NCI-H146 treated with DMSO at 0.1 percent for 48 hours (cell line): ENCODE measurements at regions not wholly inside any gene's neighbourhood (a gene's known extent, or its start where the extent isn't known, plus 50 kb on each side); places are given as distances from the start of the nearest gene placed in this dataset.

Experiments
- DNase-seq: peaks from one replicate; lab custom pipeline; 2025; ENCODE audit not compliant: unreplicated experiment; lab: John Stamatoyannopoulos, UW

DNA sequence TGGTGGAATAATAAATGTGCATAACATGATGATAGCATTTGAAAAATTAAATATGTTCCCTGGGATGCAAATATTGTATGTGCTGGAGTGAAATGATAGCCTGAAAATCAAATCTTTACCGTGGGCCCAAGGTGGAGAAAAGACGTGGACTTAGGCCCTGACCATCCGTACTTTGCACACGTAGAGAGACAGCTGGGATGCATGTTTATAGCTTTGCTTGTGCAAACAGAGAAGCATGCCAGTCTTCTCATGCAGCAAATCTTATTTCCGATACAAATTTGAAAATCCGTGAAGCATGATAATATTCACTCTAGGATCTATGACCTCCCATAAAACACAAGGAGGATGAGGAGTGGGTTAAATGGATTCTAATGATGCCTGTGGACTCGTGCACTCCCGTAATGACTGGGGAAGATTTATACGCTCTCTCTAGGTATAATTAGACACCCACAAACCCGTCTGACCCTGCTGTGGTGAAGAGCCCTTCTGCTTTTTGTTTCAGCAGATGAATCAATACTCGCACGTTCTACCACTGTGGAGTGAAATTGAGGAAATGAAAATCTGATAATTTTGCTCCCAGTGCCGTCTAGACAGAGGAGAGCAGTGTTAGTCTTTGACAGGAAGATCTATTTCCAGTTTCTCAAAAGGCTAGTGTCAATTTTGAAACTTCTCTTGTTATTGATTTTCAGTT, 810.3 kb upstream of the SALL3 start:
- peak; percentile 24 for DNase-seq

DNA sequence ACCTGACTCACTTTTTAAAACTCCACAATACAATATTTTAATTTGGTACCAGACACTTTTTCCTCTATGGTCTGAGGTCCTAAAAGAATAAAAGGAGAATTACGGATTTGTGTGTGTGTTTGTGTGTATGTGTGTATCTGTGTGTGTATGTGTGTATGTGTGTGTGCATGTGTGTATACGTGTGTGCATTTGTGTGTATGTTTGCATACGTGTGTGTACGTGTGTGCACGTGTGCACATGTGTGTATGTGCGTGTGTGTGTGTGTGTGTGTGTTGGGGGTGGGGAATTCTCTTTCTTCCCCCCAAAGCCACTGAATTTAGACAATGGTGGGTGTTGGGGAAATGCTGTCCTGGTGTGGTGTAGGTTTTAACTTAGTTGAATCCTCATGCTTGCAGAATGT, 807.7 kb upstream of the SALL3 start:
- no peak for DNase-seq

DNA sequence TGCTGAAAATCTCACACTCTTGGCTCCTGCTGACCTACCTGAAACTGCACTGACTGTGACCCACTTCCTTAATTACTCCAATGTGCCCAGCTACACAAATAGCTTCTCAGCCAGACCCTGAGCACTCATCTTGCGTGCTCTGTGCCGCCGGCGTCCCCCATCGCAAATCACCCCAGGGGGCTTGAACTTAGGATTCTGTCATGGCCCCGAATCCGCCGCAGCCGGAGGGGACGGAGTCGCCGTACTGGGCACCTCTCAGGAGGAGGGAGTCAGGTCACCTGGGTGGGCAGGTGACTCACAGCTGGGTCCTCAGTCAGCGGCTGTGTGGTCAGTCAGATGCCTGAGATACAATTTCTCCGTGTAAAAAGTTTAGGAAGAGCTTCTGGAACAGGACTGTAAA, 804.9 kb upstream of the SALL3 start:
- DNase-seq = no peak

DNA sequence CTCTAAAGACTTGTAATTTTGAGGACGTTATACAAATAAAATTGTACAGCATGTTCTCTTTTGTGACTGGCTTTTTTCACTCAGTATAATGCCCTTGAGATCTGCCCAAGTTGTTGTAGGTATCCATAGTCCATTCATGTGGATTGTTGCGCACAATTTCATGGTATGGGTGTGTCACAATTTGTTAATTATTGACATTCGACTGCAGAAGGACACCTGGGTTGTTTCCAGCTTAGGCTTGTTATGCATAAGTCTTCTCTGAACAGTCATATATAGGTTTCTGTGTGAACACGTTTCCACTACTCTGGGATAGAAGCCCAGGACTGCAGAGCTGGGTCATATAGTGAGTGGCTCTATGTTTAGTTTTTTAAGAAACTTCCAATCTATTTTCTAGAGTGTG, 800.8 kb upstream of the SALL3 start:
- DNase-seq = no peak

DNA sequence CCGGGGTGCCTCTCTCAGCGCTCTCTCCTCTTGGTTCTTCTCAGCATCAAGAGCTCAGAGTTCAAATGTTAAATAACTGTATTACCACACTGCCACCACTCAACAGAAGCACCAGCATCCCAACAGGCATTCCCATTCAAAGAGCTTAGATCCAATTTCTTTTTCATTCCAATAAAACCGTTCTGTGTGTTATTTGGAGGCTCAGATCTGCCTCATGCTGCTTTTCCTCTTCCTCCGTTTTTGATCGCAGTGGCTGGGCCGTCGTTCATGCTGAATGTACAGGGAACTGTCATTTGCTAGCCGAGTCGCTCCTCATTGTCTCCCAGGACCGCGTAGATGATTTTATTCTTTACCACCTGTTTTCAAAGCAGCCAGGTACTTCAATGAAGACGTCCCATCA, 798.9 kb upstream of the SALL3 start:
- DNase-seq = no peak

DNA sequence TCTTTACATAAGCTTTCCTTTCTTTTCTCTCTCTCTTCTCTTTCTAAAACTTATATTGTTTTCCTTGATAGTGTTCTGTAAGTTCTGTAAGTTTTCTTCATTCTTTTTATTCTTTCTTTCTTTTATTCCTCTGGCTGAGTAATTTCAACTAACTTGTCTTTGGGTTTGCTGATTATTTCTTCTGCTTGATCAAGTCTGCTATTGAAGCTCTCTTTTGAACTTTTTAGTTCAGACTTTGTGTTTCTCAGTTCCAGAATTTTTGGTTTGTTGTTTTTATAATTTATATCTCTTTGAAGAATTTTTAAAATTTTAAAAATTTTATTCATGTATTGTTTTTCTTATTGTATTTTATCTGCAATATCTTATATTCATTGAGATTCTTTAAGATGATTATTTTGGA, 795.8 kb upstream of the SALL3 start:
- no peak for DNase-seq

DNA sequence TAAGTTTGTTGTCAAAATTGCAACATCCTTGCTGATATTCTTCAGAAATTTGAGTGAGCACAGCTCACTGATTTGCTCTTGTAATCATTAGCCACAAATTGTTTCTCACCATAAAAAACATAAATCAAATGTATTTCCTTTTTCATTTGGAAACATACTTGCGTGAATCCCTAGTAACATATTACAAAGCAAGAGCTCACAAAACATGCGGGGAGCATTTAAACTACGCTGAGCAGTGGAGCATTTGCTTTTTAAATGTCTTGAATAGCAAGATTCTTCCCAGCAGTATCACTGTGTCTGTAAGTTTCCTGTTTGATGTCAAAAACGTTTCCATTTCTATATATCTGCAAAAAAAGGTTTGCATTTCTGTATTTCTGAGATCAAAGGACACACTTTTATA, 788.3 kb upstream of the SALL3 start:
- no peak for DNase-seq

DNA sequence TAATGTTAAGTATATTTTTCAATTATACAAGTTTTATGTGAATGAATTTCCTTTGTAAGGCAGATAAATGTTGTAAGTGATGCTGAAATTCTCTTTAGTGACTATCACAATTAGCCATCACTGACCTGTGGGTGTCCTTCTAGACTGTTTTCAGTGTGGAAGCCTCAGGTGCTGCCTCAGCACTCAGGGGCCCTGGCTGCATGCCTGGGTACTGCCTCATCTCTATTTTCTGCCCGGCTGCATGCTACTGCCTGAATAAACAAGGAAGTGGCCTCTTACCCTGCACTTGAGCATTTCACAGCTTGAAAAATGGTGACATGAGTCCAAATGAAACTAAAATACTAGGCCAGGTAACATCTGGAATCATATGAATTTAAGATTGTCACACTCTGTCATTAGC, 787.6 kb upstream of the SALL3 start:
- peak; percentile 15 for DNase-seq

DNA sequence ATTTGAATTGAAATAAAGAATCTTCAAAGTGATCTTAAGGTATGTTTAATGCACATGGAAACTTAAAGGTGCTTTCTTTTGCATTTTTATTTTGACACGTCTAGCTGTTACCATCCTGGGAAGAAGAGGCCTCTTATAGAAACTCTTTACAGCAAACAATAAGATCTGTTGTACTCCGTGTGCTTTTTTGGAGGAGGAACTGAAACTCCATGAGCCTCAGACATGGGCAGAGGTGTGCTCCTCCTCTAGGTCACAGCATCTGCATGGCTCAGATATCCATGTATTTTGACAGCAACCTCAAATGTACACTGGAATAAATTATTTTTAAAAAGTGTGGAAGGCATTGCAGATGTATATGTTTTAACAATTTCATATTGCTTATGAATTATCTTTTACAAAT, 783.3 kb upstream of the SALL3 start:
- no peak for DNase-seq

DNA sequence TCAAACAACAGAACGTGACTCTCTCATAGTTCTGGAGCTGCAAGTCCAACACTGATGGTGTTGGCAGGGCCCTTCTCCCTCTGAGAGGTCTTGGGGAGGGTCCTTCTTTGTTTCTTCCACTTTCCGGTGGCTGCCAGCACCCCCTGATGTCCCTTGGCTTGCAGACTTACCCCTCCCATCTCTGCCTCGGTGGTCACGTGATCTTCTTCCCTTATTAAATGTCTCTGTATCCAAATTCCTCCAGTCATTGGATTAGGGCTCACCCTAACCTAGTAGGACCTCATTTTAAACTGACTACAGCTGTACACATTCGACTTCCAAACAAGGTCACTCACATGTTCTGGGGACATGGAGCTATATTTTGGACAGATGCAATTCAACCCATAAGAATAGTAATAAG, 780.6 kb upstream of the SALL3 start:
- DNase-seq = no peak

DNA sequence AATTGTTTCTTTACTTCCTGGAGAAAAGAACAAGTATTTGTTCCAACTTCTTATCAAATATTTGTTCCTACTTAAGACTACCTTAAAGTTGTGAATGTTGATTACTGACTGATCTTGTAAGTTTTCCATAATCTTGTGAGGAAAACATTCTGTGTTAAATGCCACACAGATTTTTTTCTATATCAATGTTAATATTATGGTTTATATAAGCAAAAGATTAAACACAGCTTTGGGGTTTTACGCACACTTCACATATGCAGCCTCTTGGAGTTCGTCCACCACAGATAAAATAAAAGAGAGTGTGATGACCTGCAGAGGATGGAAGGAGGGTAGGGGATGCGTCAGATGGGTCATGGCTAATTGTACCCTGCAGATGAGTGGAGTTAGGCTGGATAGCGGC, 780.0 kb upstream of the SALL3 start:
- DNase-seq = no peak

DNA sequence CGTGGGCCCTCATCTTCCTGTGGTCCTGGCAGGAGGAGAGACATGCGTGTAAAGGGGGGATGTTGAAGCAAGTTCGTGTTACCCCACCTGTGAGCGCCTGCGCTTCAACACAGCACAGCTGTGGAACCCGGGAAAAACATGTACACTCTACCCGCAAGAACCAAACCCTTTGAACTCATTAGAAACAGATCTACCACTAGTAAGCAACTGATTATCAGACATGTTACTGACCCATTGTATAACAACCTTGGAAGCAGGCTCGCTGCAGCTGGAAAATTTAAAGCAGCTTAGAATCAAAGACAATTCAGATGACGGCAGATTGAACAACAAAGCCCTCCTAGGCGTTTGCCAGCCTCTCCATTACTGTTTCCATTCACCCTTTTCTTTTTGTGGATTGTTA, 771.7 kb upstream of the SALL3 start:
- DNase-seq = no peak

DNA sequence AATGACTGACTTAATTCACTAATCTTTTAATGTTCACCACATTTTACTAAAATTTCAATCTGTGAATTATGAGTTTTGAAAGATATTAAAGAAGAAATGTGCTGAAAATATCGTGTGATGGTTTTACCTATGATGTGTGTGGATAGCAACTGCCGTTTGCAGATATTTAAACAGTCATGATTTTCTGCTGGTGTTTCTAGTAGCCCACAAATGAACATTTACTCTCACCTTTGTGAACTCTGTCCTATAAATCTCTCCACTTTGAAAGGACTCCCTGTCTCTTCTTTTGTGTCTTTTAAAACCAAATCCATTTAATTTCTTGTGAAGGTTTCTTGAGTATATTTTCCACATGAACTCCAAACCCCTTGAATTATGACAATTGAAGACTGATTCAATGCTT, 771.2 kb upstream of the SALL3 start:
- no peak for DNase-seq

DNA sequence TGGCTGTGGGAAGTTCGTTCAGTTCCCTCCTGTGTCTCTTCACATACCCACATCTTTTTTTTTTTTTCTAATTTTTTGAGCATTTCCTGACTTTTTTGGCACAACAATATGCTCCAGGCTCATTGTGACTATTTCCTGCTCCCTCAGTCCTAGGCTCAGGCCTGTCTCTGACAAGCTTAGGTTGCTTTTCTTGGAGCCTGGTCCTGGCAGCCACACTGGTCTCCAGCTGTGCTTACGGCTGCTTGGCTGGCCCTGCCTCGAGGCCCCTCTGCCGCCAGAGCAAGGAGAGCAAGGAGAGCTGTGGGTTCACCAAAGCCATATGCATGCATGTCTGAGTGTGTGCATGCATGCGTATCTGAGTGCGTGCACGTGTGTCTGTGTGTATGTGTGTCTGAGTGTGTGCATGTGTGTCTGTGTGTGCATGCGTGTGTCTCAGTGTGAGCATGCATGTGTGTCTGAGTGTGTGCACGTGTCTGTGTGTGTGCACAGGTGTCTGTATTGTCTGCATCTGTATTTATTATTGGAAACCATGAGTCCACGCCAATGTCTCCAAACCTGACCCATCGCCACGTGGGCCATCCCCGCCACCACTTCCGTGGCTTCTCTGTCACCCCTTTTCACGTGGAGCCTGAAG, 766.1 kb upstream of the SALL3 start:
- DNase-seq = no peak

DNA sequence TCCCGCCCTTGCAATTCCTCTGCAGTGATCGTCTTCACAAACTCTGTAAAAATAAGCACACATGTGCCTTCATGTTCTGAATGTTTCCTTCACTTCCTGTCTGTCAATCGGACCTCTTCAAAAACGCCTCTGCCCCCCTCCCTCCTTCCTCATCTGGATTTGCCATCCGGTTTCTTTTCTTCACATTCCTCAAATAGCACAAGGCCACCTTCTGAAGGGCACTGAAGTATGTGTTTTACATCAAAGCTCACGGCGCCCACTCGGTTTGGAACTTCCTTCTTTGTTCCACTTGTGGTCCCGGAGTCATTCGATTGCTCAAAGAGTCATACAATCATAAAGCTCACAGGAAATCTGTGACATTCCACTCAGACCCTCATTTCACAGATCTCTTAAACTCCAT, 758.1 kb upstream of the SALL3 start:
- DNase-seq = no peak

DNA sequence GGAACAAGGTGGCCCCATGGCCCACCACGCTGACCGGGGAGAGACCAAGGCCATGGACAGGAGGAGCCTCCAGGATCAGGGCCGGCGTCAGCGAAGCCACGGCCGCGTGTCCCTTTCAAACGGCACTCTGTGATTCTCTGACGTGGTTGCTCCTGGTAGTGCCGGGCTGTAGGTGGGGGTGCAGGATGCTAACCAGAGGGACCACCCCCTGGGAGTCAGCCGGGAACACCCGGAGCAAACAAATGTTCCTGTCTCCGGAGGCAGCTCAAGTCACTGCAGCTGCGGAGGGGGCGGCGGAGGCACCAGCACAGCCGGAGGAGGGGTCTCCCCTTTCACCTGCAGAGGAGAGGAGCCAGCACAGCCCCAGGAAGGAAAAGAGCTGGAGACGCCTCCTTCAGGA, 750.6 kb upstream of the SALL3 start:
- DNase-seq = no peak

DNA sequence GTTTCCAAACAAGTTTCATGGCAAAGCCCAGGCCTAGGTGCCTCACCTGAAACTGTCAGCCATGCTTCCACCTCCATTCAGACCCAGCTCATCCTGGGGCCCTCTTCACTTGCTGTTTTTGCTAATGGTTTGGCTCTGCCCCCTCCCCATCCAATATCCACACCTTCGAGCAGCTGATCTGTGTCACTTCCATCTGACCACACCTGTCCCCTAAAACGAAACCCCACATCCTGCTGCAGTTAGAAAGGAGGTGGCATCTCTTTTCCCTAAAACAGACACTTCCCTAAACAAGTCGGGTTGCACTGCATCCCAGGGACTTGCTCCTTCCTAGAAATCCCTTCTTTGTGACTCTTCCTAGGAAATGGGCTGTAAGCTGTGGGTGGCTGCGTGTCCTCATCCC, 748.7 kb upstream of the SALL3 start:
- DNase-seq = no peak

DNA sequence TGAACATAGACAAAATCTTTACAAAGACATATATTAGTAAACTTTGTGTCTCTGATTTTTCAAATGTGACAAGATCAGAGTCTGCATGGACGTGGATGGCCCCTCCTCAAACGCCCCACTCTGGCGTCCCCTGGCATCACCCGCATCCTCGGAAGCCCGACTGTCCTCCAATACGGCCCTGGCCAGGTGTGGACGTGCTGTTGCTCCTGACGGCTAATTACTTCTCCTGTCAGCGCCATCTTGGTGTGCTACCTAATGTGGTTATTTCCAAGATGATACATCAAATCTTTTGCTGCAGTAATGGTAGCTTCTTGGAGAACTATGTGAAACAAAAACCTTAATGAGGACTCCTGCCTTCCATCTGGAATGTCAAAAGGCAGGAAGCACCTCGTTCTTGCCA, 747.4 kb upstream of the SALL3 start:
- DNase-seq = no peak

DNA sequence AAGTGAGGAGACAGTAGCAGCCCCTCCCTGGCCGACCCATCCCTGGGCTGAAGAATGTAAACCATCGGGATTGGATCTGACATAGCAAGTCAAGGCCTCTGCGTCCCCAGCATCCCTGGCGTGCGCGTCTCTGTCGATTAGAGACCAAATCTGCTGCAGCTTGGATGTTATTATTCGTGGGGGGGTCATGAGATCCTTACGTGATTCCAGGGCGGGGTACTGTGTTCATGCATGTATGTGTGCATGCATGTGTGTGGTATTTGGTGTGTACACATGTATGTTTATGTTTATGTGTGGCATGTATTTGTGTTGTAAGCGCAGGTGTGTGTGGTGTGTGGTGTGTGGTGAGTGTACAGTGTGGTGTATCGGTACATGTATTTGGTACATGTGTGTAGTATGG, 741.8 kb upstream of the SALL3 start:
- DNase-seq = no peak

DNA sequence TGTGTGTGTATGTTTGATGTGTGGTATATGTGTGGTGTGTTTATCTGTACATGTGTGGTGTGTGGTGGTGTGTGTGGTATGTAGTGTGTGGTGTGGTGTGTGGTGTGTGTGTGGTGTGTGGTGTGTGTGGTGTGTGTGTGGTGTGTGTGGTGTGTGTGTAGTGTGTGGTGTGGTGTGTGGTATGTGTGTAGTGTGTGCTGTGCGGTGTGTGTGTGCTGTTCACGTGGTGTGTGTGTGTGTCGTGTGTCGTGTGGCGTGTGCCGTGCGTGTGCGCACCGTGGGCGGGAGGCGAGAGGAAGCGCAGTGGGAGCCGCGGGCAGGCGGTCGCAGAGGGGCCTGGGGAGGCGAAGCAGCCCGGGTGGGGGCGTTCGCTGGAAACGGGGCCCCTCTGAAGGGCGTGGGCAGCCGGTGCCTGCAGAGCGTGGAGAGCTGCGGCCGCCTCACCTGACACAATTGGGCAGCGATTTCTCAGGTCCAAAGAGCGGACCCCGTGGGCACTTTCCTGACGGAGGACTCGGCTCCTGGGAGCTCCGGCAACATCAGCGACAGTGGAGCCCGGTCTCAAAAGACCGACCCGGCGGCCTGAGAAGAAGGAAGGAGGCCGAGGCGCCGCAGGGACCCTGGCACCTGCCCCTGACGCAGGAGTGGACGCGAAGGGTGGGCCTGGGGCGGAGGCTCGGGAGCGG, 741.1 kb upstream of the SALL3 start:
- DNase-seq = no peak

DNA sequence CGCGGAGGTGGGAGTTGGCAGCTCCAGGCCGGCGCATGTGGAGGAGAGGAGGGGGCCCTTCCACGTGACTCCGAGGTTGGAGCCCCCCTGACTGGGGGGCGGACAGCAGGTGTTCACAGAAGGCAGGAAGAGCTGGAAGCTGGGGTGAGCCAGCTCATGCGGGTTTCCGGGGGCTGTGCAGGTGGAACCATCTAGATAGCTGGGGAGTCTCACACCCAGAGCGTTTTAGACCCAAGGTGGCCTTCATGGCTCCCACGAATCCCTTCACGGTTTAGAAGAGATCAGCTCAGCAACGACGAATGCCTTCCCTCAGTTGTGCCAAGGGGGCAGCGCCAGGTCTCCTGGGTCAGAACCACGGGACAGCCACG, 740.5 kb upstream of the SALL3 start:
- no peak for DNase-seq

DNA sequence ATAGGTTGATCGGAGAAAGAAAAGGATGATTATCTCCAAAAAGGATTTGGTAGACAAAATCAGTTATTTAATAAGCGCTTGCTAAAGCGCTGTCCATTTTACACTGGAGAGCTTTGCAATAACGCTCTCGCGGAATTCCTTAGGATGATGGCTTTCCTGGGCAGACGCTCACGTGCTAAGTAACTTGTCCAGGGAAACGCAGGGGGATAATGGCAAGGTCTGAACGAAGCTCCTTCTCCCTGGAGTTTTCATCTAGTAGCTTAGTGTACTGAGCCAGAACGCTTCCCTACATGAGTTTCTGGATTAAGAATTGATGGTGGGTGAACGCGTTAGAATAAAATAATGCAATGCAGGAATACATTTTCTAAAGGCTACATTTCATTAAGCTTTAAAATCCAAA, 739.5 kb upstream of the SALL3 start:
- DNase-seq = no peak
